ENCODE measurements at regions not wholly inside any gene's neighbourhood (a gene's known extent, or its start where the extent isn't known, plus 50 kb on each side); places are given as distances from the start of the nearest gene placed in this dataset.

DNA sequence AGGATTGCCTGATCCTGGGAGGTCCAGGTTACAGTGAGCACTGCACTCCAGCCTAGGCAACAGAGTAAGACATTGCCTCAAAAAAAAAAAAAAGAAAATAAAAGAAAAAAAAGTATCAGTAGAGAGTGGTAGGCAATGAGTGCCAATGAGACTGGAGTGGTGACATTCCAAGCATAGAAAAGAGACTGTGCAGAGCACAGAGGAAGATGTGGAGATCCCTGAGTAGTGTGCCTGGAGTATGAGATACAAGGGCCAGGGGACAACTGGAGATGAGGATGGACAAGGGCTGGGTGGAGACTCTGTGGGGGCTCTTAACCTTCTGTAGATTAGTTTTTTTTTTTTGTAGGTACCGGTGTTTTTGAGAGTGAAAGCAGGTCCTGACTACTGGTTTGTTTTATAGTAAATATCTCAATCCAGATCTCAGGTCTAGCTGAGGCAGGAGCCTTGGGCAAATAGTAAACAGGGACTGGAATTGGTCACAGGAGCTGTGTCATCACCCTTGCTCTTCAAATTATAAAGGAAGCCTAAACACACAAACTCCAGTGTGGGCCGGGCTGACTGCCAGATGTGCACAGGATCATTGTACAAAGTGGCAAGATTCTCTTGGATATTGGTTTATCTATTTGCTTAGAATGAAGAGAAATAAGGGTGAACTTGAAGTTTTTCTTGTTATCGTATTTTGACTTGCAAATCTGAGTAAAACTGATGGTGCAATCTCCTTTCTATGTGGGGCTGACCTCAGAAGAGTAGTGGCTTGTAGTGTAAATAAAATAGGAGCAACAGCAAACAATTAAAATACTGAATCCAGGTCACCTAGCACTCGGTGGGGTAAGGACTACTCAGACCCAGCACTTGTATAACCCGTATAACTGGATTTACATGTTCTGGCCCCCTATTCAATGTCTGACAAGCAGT, 144.9 kb downstream of the SOX4 start (continued):
- TF ChIP-seq ESRRG (CRISPR knock-in tag; IDR thresholded peaks at IDR 0.05) (no peak), ZNF565 (CRISPR knock-in tag; conservative IDR thresholded peaks at IDR 0.05; ENCODE audit: low read depth) (no peak), CSDC2 (CRISPR knock-in tag; IDR thresholded peaks at IDR 0.05) (no peak), ZC3H10 (CRISPR knock-in tag; IDR thresholded peaks at IDR 0.05) (no peak), ZNF8 (CRISPR knock-in tag; IDR thresholded peaks at IDR 0.05) (no peak)
- TF ChIP-seq, protein P1, sequence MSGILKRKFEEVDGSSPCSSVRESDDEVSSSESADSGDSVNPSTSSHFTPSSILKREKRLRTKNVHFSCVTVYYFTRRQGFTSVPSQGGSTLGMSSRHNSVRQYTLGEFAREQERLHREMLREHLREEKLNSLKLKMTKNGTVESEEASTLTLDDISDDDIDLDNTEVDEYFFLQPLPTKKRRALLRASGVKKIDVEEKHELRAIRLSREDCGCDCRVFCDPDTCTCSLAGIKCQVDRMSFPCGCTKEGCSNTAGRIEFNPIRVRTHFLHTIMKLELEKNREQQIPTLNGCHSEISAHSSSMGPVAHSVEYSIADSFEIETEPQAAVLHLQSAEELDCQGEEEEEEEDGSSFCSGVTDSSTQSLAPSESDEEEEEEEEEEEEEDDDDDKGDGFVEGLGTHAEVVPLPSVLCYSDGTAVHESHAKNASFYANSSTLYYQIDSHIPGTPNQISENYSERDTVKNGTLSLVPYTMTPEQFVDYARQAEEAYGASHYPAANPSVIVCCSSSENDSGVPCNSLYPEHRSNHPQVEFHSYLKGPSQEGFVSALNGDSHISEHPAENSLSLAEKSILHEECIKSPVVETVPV (CRISPR knock-in tag; IDR thresholded peaks at IDR 0.05): no peak
- TF ChIP-seq, protein P2, sequence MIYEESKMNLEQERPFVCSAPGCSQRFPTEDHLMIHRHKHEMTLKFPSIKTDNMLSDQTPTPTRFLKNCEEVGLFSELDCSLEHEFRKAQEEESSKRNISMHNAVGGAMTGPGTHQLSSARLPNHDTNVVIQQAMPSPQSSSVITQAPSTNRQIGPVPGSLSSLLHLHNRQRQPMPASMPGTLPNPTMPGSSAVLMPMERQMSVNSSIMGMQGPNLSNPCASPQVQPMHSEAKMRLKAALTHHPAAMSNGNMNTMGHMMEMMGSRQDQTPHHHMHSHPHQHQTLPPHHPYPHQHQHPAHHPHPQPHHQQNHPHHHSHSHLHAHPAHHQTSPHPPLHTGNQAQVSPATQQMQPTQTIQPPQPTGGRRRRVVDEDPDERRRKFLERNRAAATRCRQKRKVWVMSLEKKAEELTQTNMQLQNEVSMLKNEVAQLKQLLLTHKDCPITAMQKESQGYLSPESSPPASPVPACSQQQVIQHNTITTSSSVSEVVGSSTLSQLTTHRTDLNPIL (CRISPR knock-in tag; IDR thresholded peaks at IDR 0.05; ENCODE audit: low read depth): no peak

- ATAC-seq: no peak
- TF ChIP-seq ZFP3 (CRISPR knock-in tag; IDR thresholded peaks at IDR 0.05) (no peak), OSR1 (CRISPR knock-in tag; IDR thresholded peaks at IDR 0.05) (no peak), TCF4 (CRISPR knock-in tag; IDR thresholded peaks at IDR 0.05; ENCODE audit: borderline replicate concordance) (no peak), ISL1 (CRISPR knock-in tag; IDR thresholded peaks at IDR 0.05) (no peak), SNAI2 (CRISPR knock-in tag; IDR thresholded peaks at IDR 0.05) (no peak), GLIS3 (CRISPR knock-in tag; IDR thresholded peaks at IDR 0.05) (no peak), ZC3H10 (CRISPR knock-in tag; IDR thresholded peaks at IDR 0.05) (no peak)
- TF ChIP-seq, protein P1 (CRISPR knock-in tag; IDR thresholded peaks at IDR 0.05): no peak
- TF ChIP-seq, protein P3, sequence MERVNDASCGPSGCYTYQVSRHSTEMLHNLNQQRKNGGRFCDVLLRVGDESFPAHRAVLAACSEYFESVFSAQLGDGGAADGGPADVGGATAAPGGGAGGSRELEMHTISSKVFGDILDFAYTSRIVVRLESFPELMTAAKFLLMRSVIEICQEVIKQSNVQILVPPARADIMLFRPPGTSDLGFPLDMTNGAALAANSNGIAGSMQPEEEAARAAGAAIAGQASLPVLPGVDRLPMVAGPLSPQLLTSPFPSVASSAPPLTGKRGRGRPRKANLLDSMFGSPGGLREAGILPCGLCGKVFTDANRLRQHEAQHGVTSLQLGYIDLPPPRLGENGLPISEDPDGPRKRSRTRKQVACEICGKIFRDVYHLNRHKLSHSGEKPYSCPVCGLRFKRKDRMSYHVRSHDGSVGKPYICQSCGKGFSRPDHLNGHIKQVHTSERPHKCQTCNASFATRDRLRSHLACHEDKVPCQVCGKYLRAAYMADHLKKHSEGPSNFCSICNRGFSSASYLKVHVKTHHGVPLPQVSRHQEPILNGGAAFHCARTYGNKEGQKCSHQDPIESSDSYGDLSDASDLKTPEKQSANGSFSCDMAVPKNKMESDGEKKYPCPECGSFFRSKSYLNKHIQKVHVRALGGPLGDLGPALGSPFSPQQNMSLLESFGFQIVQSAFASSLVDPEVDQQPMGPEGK (CRISPR knock-in tag; IDR thresholded peaks at IDR 0.05; ENCODE audit: borderline replicate concordance): no peak
These were observed 145.7 kb downstream of the SOX4 start for GRCh38 chr6:21739241-21739640.

DNA sequence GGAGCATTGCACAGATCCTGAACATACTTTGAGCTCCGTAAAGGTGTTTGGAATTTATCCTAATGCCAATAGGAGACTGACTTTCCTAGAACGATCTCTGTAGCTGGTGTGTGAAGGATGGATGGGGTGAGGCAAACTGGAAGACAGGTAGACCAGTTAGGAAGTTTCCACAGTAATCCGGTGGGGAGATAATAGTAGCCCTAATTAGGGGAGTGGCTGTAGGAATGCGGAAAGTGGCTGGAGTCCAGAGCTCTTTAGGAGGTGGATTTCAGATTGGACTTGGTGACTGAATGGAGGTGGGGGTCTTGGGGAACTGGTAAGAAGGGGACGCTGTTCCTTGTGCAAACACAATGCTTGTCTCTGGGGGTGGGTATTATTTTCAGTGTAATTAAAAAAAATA, 146.3 kb downstream of the SOX4 start:
- ATAC-seq: no peak
- TF ChIP-seq ZNF70 (CRISPR knock-in tag; IDR thresholded peaks at IDR 0.05) (no peak), ZFP30 (CRISPR knock-in tag; IDR thresholded peaks at IDR 0.05) (no peak), ARNTL (CRISPR knock-in tag; IDR thresholded peaks at IDR 0.05; ENCODE audit: borderline replicate concordance, low read depth) (no peak), ISL1 (CRISPR knock-in tag; IDR thresholded peaks at IDR 0.05) (no peak), PPARA (CRISPR knock-in tag; IDR thresholded peaks at IDR 0.05; ENCODE audit: borderline replicate concordance) (no peak), ZNF565 (CRISPR knock-in tag; conservative IDR thresholded peaks at IDR 0.05; ENCODE audit: low read depth) (no peak), ZFP3 (CRISPR knock-in tag; IDR thresholded peaks at IDR 0.05) (no peak), GLIS3 (CRISPR knock-in tag; IDR thresholded peaks at IDR 0.05) (no peak), POU6F1 (CRISPR knock-in tag; IDR thresholded peaks at IDR 0.05; ENCODE audit: borderline replicate concordance, low read depth) (no peak), ZC3H10 (CRISPR knock-in tag; IDR thresholded peaks at IDR 0.05) (no peak), TOX (CRISPR knock-in tag; IDR thresholded peaks at IDR 0.05; ENCODE audit: borderline replicate concordance) (no peak), TCF4 (CRISPR knock-in tag; IDR thresholded peaks at IDR 0.05; ENCODE audit: borderline replicate concordance) (no peak), RARB (CRISPR knock-in tag; IDR thresholded peaks at IDR 0.05) (no peak), ZNF8 (CRISPR knock-in tag; IDR thresholded peaks at IDR 0.05) (no peak), CSDC2 (CRISPR knock-in tag; IDR thresholded peaks at IDR 0.05) (no peak), OSR1 (CRISPR knock-in tag; IDR thresholded peaks at IDR 0.05) (no peak)
- TF ChIP-seq, protein P4, sequence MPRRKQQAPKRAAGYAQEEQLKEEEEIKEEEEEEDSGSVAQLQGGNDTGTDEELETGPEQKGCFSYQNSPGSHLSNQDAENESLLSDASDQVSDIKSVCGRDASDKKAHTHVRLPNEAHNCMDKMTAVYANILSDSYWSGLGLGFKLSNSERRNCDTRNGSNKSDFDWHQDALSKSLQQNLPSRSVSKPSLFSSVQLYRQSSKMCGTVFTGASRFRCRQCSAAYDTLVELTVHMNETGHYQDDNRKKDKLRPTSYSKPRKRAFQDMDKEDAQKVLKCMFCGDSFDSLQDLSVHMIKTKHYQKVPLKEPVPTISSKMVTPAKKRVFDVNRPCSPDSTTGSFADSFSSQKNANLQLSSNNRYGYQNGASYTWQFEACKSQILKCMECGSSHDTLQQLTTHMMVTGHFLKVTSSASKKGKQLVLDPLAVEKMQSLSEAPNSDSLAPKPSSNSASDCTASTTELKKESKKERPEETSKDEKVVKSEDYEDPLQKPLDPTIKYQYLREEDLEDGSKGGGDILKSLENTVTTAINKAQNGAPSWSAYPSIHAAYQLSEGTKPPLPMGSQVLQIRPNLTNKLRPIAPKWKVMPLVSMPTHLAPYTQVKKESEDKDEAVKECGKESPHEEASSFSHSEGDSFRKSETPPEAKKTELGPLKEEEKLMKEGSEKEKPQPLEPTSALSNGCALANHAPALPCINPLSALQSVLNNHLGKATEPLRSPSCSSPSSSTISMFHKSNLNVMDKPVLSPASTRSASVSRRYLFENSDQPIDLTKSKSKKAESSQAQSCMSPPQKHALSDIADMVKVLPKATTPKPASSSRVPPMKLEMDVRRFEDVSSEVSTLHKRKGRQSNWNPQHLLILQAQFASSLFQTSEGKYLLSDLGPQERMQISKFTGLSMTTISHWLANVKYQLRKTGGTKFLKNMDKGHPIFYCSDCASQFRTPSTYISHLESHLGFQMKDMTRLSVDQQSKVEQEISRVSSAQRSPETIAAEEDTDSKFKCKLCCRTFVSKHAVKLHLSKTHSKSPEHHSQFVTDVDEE (CRISPR knock-in tag; IDR thresholded peaks at IDR 0.05): no peak
- TF ChIP-seq, protein P3 (CRISPR knock-in tag; IDR thresholded peaks at IDR 0.05; ENCODE audit: borderline replicate concordance): no peak
